ENCODE measurements at regions not wholly inside any gene's neighbourhood (a gene's known extent, or its start where the extent isn't known, plus 50 kb on each side); places are given as distances from the start of the nearest gene placed in this dataset.

DNA sequence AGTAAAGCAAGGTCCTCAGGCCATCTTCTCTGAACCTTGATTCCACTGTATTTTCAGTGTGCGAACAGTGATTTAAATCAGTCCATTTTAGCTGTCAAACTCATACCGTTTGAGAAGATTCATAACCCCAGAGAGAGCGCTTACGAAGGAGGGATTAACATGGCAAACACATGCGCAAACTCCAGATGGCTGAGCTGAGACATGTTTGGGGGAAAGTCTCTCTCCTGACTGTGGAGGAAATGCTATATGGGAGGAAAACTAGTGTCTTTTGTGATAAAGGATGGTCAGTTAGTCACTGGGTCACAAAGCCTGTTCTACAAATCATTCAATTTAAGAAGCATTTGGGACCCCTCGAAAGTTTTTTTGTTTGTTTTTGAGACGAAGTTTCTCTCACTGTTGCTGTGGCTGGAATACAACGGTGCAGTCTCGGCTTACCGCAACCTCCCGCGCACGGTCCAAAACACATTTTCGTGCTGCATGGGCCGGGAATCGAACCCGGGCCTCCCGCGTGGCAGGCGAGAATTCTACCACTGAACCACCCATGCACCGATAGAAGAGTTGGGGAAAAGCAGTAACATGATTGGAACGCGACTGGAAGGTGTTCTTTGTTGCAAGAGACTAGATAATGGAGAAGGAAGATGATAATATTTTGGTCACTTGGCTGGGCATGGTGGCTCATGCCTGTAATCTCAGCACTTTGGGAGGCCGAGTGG lies 58.4 kb upstream of the CXADR start:
- Histone ChIP-seq H3K4me1 (ENCODE audit: control insufficient read depth in 1 of 2, insufficient read depth in 2 of 2, low read length in 2 of 2) (peaks cover 0 to 1% of the 10 kb centered on the region in 2 donors), H3K4me3 (ENCODE audit: low read length in 2 of 2) (no peak overlapping the region), H3K36me3 (ENCODE audit: control insufficient read depth in 1 of 2, insufficient read depth in 2 of 2, low read length in 1 of 2) (no peaks in the 10 kb centered on the region), H3K27ac (ENCODE audit: low read depth in 1 of 2, low read length in 2 of 2) (peak overlapping the region in 1 of 2 donors; percentile 30), H3K9me3 (ENCODE audit: control insufficient read depth, low read length) (peaks cover 1% of the 10 kb centered on the region), H3K27me3 (ENCODE audit: control insufficient read depth in 1 of 2, insufficient read depth in 2 of 2, low read length in 1 of 2) (no peaks in the 10 kb centered on the region)
- intact Hi-C loops (cut with DNase I), result loop anchor here in 1 of 2 donors (5.0 kb wide), 1 partner anchor 48 kb away; no protein-coding TSS in a partner anchor
- DNase-seq (no peak), ATAC-seq (ENCODE audit: low FRiP score) (no peak)
- 5 to 6% methylated on average over 24 of the region's 24 CpGs for WGBS, 2 donors

DNA sequence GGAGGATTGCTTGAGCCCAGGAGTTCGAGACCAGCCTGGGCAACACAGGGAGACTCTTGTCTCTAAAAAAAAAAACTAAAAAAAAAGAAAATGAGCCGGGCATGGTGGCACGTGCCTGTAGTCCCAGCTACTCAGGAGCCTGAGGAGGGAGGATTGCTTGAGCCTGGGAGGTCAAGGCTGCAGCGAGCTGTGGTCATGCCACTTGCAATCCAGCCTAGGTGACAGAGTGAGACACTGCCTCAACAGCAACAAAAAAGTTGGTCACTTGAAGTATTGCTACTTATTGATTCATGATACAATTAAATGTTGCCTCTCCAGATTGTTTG lies 57.9 kb upstream of the CXADR start:
- Histone ChIP-seq H3K9me3 (ENCODE audit: control insufficient read depth, low read length) (peaks cover 1% of the 10 kb centered on the region), H3K4me1 (ENCODE audit: control insufficient read depth in 1 of 2, insufficient read depth in 2 of 2, low read length in 2 of 2) (peaks cover 0 to 1% of the 10 kb centered on the region in 2 donors), H3K4me3 (ENCODE audit: low read length in 2 of 2) (no peak overlapping the region), H3K27ac (ENCODE audit: low read depth in 1 of 2, low read length in 2 of 2) (no peak overlapping the region), H3K36me3 (ENCODE audit: control insufficient read depth in 1 of 2, insufficient read depth in 2 of 2, low read length in 1 of 2) (no peaks in the 10 kb centered on the region), H3K27me3 (ENCODE audit: control insufficient read depth in 1 of 2, insufficient read depth in 2 of 2, low read length in 1 of 2) (no peaks in the 10 kb centered on the region)
- no peak for ATAC-seq (ENCODE audit: low FRiP score)
- no peak for DNase-seq
- 43 to 46% methylated on average over 4 of the region's 4 CpGs for whole genome bisulfite sequencing, 2 donors
- intact Hi-C loops (cut with DNase I), result no loop called here

DNA sequence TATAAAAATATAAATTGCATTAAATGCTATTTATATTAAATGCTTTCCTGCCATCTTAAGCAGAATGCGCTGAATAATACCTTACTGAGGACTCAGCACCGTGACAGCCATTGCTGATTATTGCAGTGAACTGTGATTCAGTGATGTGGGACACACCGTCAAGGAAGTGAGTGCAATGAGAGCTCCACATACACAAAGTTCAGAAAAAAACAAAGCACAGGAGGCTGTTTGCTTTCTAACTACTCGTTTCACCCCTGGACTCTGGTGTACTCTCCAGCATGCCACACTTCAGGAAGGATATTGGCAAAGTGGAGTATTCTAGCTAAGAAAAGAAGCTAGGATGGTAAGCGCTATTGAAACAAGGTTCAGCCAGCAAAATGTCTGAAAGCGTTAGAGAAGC lies 57.4 kb upstream of the CXADR start:
- H3K36me3 ChIP-seq (ENCODE audit: control insufficient read depth in 1 of 2, insufficient read depth in 2 of 2, low read length in 1 of 2), result no peaks in the 10 kb centered on the region
- DNase-seq (no peak), ATAC-seq (ENCODE audit: low FRiP score) (no peak)
- intact Hi-C loops (cut with DNase I), result no loop called here
- H3K27ac ChIP-seq (ENCODE audit: low read depth in 1 of 2, low read length in 2 of 2), result no peak overlapping the region
- no peaks in the 10 kb centered on the region for H3K27me3 ChIP-seq (ENCODE audit: control insufficient read depth in 1 of 2, insufficient read depth in 2 of 2, low read length in 1 of 2)
- H3K9me3 ChIP-seq (ENCODE audit: control insufficient read depth, low read length), result peaks cover 1% of the 10 kb centered on the region
- H3K4me3 ChIP-seq (ENCODE audit: low read length in 2 of 2), result no peak overlapping the region
- WGBS, 2 donors, result 61 to 68% methylated on average over 6 of the region's 6 CpGs
- H3K4me1 ChIP-seq (ENCODE audit: control insufficient read depth in 1 of 2, insufficient read depth in 2 of 2, low read length in 2 of 2), result peaks cover 0 to 1% of the 10 kb centered on the region in 2 donors

DNA sequence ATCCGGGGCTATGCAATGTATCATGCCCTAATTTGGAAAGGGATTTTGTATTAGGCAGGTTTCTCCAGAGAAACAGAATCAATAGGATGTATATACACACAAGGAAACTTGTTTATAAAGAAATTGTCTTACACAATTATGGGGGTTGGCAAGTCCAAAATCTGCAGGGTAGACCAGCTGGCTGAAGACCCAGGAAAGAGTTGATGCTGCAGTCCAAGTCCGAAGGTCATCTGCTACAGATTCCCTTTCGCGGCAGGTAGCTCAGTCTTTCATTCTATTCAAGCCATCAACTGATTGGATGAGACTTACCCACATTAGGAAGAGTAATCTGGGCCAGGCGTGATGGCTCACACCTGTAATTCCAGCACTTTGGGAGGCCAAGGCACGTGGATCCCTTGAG lies 54.6 kb upstream of the CXADR start:
- H3K4me1 ChIP-seq (ENCODE audit: control insufficient read depth in 1 of 2, insufficient read depth in 2 of 2, low read length in 2 of 2), result peaks cover 0 to 3% of the 10 kb centered on the region in 2 donors
- H3K36me3 ChIP-seq (ENCODE audit: control insufficient read depth in 1 of 2, insufficient read depth in 2 of 2, low read length in 1 of 2), result no peaks in the 10 kb centered on the region
- 69 to 78% methylated on average over 6 of the region's 6 CpGs for WGBS, 2 donors
- intact Hi-C loops (cut with DNase I), result no loop called here
- no peak for DNase-seq
- no peak overlapping the region for H3K27ac ChIP-seq (ENCODE audit: low read depth in 1 of 2, low read length in 2 of 2)
- no peak for ATAC-seq (ENCODE audit: low FRiP score)
- peaks cover 1% of the 10 kb centered on the region for H3K9me3 ChIP-seq (ENCODE audit: control insufficient read depth, low read length)
- H3K27me3 ChIP-seq (ENCODE audit: control insufficient read depth in 1 of 2, insufficient read depth in 2 of 2, low read length in 1 of 2), result no peaks in the 10 kb centered on the region
- H3K4me3 ChIP-seq (ENCODE audit: low read length in 2 of 2), result no peak overlapping the region

DNA sequence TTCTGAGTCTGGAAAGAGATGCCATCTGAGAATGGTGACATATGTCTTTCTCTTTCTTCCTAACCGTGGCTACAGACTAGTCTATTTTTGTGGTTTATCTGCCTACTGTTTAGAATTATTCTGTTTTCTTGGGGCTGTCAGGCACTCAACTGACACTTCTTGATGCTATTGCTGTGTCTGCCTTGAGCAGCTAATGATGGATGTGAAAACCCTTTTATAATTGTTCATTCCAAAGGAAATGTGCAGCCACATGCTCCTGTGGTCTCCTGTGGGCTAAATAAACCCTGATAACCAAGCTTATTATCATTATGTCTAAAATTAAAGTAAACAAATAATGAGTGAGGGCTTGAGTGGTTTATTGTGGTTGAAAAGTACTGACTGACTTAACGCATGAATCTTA lies 52.7 kb upstream of the CXADR start:
- DNase-seq, result no peak
- H3K27ac ChIP-seq (ENCODE audit: low read depth in 1 of 2, low read length in 2 of 2), result no peak overlapping the region
- no peak for ATAC-seq (ENCODE audit: low FRiP score)

DNA sequence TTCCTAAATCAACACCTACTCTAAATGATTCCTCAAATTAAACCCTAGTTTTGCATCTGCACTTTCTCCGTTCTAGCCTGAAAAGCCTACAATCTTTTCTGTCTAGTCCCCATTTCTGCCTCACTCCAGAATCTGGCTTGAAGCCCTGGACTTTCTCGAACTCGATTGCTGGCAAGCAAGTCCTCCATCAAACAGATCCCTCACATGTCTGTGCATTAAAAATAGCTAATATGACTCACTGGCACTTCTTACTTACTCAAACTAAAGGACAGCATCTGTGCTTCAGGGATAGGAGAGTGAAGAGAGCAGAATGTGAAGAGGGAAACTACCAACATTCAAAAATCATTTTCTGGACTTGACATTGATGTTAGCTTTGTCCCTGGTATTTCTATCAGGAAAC lies 51.8 kb upstream of the CXADR start:
- ATAC-seq (ENCODE audit: low FRiP score) (no peak), DNase-seq (no peak)
- Histone ChIP-seq H3K27me3 (ENCODE audit: control insufficient read depth in 1 of 2, insufficient read depth in 2 of 2, low read length in 1 of 2) (no peaks in the 10 kb centered on the region), H3K4me3 (ENCODE audit: low read length in 2 of 2) (no peak overlapping the region), H3K36me3 (ENCODE audit: control insufficient read depth in 1 of 2, insufficient read depth in 2 of 2, low read length in 1 of 2) (no peaks in the 10 kb centered on the region), H3K4me1 (ENCODE audit: control insufficient read depth in 1 of 2, insufficient read depth in 2 of 2, low read length in 2 of 2) (peaks cover 0 to 2% of the 10 kb centered on the region in 2 donors), H3K27ac (ENCODE audit: low read depth in 1 of 2, low read length in 2 of 2) (no peak overlapping the region), H3K9me3 (ENCODE audit: control insufficient read depth, low read length) (peaks cover 1% of the 10 kb centered on the region)
- intact Hi-C loops (cut with DNase I), result no loop called here
- WGBS, 2 donors, result 1 to 6% methylated on average over 3 of the region's 3 CpGs

More for the DNA sequence above, 52.7 kb upstream of the CXADR start:
- H3K4me3 ChIP-seq (ENCODE audit: low read length in 2 of 2), result no peak overlapping the region
- H3K27me3 ChIP-seq (ENCODE audit: control insufficient read depth in 1 of 2, insufficient read depth in 2 of 2, low read length in 1 of 2), result no peaks in the 10 kb centered on the region
- WGBS, 2 donors, result 58 to 69% methylated on average over 2 of the region's 2 CpGs
- H3K4me1 ChIP-seq (ENCODE audit: control insufficient read depth in 1 of 2, insufficient read depth in 2 of 2, low read length in 2 of 2), result peaks cover 0 to 2% of the 10 kb centered on the region in 2 donors
- intact Hi-C loops (cut with DNase I), result no loop called here
- H3K36me3 ChIP-seq (ENCODE audit: control insufficient read depth in 1 of 2, insufficient read depth in 2 of 2, low read length in 1 of 2), result no peaks in the 10 kb centered on the region
- peaks cover 1% of the 10 kb centered on the region for H3K9me3 ChIP-seq (ENCODE audit: control insufficient read depth, low read length)

DNA sequence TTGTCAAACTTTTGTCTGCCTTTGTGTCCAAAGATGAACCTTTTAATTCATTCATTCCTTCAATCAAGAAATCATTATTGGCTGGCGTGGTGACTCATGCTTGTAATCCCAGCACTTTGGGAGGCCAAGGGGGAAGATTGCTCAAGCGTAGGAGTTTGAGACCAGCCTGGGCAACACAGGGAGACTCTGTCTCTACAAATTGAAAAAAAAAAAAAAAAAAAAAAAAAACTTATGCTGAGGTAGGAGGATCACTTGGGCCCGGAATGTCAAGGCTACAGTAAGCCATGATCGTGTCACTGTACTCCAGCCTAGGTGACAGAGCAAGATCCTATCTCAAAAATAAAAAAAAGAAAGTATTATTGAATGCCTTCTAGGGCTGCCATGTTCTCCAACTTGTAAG lies 51.3 kb upstream of the CXADR start:
- no peak overlapping the region for H3K4me3 ChIP-seq (ENCODE audit: low read length in 2 of 2)
- intact Hi-C loops (cut with DNase I), result no loop called here
- H3K36me3 ChIP-seq (ENCODE audit: control insufficient read depth in 1 of 2, insufficient read depth in 2 of 2, low read length in 1 of 2), result no peaks in the 10 kb centered on the region
- peaks cover 1% of the 10 kb centered on the region for H3K9me3 ChIP-seq (ENCODE audit: control insufficient read depth, low read length)
- ATAC-seq (ENCODE audit: low FRiP score) (no peak), DNase-seq (no peak)
- H3K27ac ChIP-seq (ENCODE audit: low read depth in 1 of 2, low read length in 2 of 2), result no peak overlapping the region
- 60 to 88% methylated on average over 4 of the region's 4 CpGs for WGBS, 2 donors
- H3K4me1 ChIP-seq (ENCODE audit: control insufficient read depth in 1 of 2, insufficient read depth in 2 of 2, low read length in 2 of 2), result peaks cover 0 to 2% of the 10 kb centered on the region in 2 donors
- H3K27me3 ChIP-seq (ENCODE audit: control insufficient read depth in 1 of 2, insufficient read depth in 2 of 2, low read length in 1 of 2), result no peaks in the 10 kb centered on the region

DNA sequence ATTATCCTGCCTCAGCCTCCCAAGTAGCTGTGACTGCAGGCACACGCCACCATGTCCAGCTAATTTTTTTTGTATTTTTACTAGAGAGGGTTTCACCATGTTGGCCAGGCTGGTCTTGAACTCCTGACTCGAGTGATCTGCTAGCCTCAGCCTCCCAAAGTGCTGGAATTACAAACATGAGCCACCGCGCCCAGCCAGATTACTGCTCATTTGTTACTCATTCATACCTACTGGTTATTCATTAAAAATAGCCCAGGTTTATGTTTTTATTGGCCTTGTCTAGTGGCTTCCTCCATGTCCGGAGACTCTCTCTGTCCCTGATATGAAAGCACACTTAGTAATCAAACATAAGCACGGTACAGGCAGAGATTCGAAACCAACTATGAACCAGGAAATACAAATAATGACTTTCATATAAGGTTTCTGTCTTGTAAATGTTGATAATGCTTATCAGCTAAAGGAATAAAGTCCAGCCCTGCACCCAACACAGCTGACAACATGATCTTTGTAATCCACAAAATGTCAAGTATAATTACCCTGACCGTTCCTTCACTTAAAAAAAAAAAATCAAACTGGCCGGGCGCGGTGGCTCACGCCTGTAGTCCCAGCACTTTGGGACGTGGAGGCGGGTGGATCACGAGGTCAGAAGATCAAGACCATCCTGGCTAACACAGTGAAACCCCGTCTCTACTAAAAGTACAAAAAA lies 50.4 kb upstream of the CXADR start:
- H3K27ac ChIP-seq (ENCODE audit: low read depth in 1 of 2, low read length in 2 of 2), result no peak overlapping the region
- H3K4me3 ChIP-seq (ENCODE audit: low read length in 2 of 2), result no peak overlapping the region
- no peak for DNase-seq
- peaks cover 1% of the 10 kb centered on the region for H3K9me3 ChIP-seq (ENCODE audit: control insufficient read depth, low read length)
- no peaks in the 10 kb centered on the region for H3K27me3 ChIP-seq (ENCODE audit: control insufficient read depth in 1 of 2, insufficient read depth in 2 of 2, low read length in 1 of 2)
- intact Hi-C loops (cut with DNase I), result no loop called here
- H3K4me1 ChIP-seq (ENCODE audit: control insufficient read depth in 1 of 2, insufficient read depth in 2 of 2, low read length in 2 of 2), result peaks cover 0 to 2% of the 10 kb centered on the region in 2 donors
- 80 to 81% methylated on average over 16 of the region's 16 CpGs for WGBS, 2 donors
- H3K36me3 ChIP-seq (ENCODE audit: control insufficient read depth in 1 of 2, insufficient read depth in 2 of 2, low read length in 1 of 2), result no peaks in the 10 kb centered on the region
- ATAC-seq (ENCODE audit: low FRiP score), result no peak

Data from aorta (tissue), 5 donors.